Heart left ventricle (tissue), 16 donors: ENCODE measurements at regions not wholly inside any gene's neighbourhood (a gene's known extent, or its start where the extent isn't known, plus 50 kb on each side); places are given as distances from the start of the nearest gene placed in this dataset.

Source experiments
- ATAC-seq, 4 donors: fragments of 200-7000 bp; cut with Tn5 transposase; one replicate each; pipeline ENCODE4 v1.9.1; 2020 to 2022; ENCODE audit warnings: moderate library complexity in 4 of 4, mild to moderate bottlenecking in 3 of 4, moderate number of reproducible peaks in 1 of 4
- DNase-seq, 5 donors: peaks; one replicate each; pipeline ENCODE4 v3.0.0-alpha.2; 2020
- H3K27ac ChIP-seq, 12 donors: fragments of 200-600 bp; sonication (generic) in 4 of 12; one replicate each; pipeline versions ENCODE4 v1.5.0 to v1.8.0; 2016 to 2022; ENCODE audit warnings: mild to moderate bottlenecking in 2 of 12
- H3K27me3 ChIP-seq, 9 donors: fragments of 200-600 bp; sonication (generic) in 2 of 9; one replicate each; pipeline versions ENCODE4 v1.5.1 to v1.8.0; 2016 to 2022; ENCODE audit warnings: mild to moderate bottlenecking in 3 of 9
- H3K36me3 ChIP-seq, 9 donors: fragments of 200-600 bp; sonication (generic) in 2 of 9; one replicate each; pipeline versions ENCODE4 v1.5.0 to v1.8.0; 2018 to 2022; ENCODE audit warnings: mild to moderate bottlenecking in 2 of 9
- H3K4me1 ChIP-seq, 12 donors: fragments of 200-600 bp; sonication (generic) in 4 of 12; one replicate each; pipeline versions ENCODE4 v1.5.0 to v1.8.0; 2016 to 2022; ENCODE audit warnings: mild to moderate bottlenecking in 3 of 12
- H3K4me3 ChIP-seq, 12 donors: fragments of 200-600 bp; sonication (generic) in 4 of 12; one replicate each; pipeline versions ENCODE4 v1.5.0 to v1.8.0; 2017 to 2022; ENCODE audit warnings: mild to moderate bottlenecking in 9 of 12, moderate library complexity in 4 of 12
- H3K9me3 ChIP-seq, 12 donors: fragments of 200-600 bp; sonication (generic) in 4 of 12; one replicate each; pipeline versions ENCODE4 v1.5.0 to v1.8.0; 2016 to 2022; ENCODE audit warnings: mild to moderate bottlenecking in 1 of 12
- POLR2A ChIP-seq, 2 donors: fragments of 450-650 bp; IDR thresholded peaks; one replicate each; pipeline ENCODE4 v1.6.1; 2017; ENCODE audit warnings: antibody characterized with exemption in 2 of 2, mild to moderate bottlenecking in 2 of 2, moderate library complexity in 2 of 2
- WGBS, 4 donors: extraction: QIAGEN DNeasy Blood & Tissue Kit in 2 of 4; methylation state at CpG; one replicate each; pipeline versions ENCODE4 v1.1.5 to v1.1.7; 2013 to 2018; 5-methylcytosine and 5-hydroxymethylcytosine counted together
- intact Hi-C, 10 donors: fragments of 100-400 bp; cut with DNase I; formaldehyde crosslinking; loops; one replicate each; pipeline versions ENCODE4 v1.11.1 to v1.14.2; 2022
- TF ChIP-seq, protein P1 (sequence below), 12 donors: fragments of 200-600 bp; sonication (generic) in 4 of 12; IDR thresholded peaks; one replicate each; pipeline versions ENCODE4 v1.5.0 to v1.8.0; 2018 to 2022; ENCODE audit warnings: antibody characterized with exemption in 12 of 12, mild to moderate bottlenecking in 5 of 12
- donor health status: ischemic (EF 13 %, LVEDD 7.1; RV severe dilation, severe dysfunction).
- donor health status: healthy with polysubstance abuse.
- donor health status: DM: no; HTN: yes; CAD: no.
- donor health status: DM: no; HTN: no; CAD: no.
- donor health status: ischemic (EF 25% LVEDD 6.9; RV normal size, moderate dysfunction).
- donor health status: ischemic (EF 25% LVEDD 5.7; RV mildly dilated, moderate dysfunction).
- donor health status: healthy.
- donor health status: DM: yes; HTN: yes; CAD: no.
- donor health status: ischemic (EF 35%, LVEDD 5.7; RV mildly dilated, moderate dysfunction).
- donor health status: nonischemic (EF 11% LVEDD 7.7; RV severe dilation, severe dysfunction).
- donor health status: DM: yes; HTN: yes; CAD: no.
- donor health status: PGD.
- donor health status: ischemic (EF 29% LVEDD 5.4; RV normal size, mild dysfunction).
- donor health status: nonischemic (EF 23%, LVEDD 6.1; RV moderate dilation, normal function).

DNA sequence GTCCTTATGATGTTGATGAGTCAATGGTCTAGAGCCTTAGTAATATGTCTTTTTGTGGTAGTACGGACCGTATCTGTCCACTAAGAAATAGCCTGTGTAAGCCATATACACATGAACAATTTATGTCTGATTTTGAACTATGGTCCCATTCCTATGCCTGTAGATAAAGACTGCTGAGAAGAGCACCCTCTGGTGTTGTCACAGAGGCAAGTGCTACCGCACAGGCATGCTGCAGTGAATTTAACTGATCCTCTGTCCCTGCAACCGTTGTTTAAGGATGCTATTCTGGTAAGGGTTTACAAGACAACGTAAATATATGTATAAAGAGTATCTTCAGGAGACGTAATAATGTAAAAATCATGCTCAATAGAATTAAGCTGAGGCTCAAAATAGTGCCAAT lies 170.7 kb downstream of the UBE3A start:
- Histone ChIP-seq H3K4me3 (no peak overlapping the region), H3K36me3 (no peaks in the 10 kb centered on the region), H3K9me3 (peaks cover 0 to 3% (median 0%) of the 10 kb centered on the region in 12 donors), H3K27me3 (no peaks in the 10 kb centered on the region), H3K27ac (no peak overlapping the region), H3K4me1 (no peaks in the 10 kb centered on the region)
- WGBS, 4 donors = 34 to 45% (median 42%) methylated on average over 6 of the region's 6 CpGs
- no peak for TF ChIP-seq POLR2A (IDR thresholded peaks at IDR 0.05)
- TF ChIP-seq, protein P1, sequence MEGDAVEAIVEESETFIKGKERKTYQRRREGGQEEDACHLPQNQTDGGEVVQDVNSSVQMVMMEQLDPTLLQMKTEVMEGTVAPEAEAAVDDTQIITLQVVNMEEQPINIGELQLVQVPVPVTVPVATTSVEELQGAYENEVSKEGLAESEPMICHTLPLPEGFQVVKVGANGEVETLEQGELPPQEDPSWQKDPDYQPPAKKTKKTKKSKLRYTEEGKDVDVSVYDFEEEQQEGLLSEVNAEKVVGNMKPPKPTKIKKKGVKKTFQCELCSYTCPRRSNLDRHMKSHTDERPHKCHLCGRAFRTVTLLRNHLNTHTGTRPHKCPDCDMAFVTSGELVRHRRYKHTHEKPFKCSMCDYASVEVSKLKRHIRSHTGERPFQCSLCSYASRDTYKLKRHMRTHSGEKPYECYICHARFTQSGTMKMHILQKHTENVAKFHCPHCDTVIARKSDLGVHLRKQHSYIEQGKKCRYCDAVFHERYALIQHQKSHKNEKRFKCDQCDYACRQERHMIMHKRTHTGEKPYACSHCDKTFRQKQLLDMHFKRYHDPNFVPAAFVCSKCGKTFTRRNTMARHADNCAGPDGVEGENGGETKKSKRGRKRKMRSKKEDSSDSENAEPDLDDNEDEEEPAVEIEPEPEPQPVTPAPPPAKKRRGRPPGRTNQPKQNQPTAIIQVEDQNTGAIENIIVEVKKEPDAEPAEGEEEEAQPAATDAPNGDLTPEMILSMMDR (IDR thresholded peaks at IDR 0.05) = peak in 1 of 12 donors; percentile 12
- no peak for ATAC-seq
- DNase-seq = no peak
- intact Hi-C loops = no loop called here
